Brain pericyte (primary cell): ENCODE measurements at regions not wholly inside any gene's neighbourhood (a gene's known extent, or its start where the extent isn't known, plus 50 kb on each side); places are given as distances from the start of the nearest gene placed in this dataset.

Source experiments
- DNase-seq: peaks from one replicate; pipeline ENCODE4 v3.0.0-alpha.2; 2012; ENCODE audit warnings: low read depth, low spot score

GRCh38 chr2:221693365-221693764 is 121.3 kb upstream of the EPHA4 start:
- no peak for DNase-seq

- no peak for DNase-seq
Measured at GRCh38 chr2:221691571-221691970, 119.5 kb upstream of the EPHA4 start.

GRCh38 chr2:221689140-221689539 is 117.0 kb upstream of the EPHA4 start:
- DNase-seq = no peak

- no peak for DNase-seq
Measured at GRCh38 chr2:221680548-221680947, 108.4 kb upstream of the EPHA4 start.

DNA sequence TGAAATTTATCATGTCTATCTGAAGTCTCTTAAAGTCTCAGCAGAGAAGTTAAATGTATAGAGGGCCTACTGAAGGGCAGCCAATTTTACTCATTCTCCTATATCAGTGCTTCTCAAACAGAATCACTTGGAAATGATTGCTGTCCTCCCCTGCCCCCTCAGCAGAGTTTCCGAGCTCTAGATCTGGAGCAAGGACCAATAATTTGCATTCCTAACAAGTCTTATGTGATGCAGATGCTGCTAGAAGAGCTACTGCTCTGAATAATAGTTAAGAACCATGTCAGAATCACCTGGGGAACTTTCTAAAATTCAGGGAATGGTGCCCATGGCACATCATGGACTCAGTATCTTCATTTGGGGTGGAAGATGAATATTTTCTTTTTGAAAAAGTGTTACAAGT is 105.6 kb upstream of the EPHA4 start:
- no peak for DNase-seq

DNA sequence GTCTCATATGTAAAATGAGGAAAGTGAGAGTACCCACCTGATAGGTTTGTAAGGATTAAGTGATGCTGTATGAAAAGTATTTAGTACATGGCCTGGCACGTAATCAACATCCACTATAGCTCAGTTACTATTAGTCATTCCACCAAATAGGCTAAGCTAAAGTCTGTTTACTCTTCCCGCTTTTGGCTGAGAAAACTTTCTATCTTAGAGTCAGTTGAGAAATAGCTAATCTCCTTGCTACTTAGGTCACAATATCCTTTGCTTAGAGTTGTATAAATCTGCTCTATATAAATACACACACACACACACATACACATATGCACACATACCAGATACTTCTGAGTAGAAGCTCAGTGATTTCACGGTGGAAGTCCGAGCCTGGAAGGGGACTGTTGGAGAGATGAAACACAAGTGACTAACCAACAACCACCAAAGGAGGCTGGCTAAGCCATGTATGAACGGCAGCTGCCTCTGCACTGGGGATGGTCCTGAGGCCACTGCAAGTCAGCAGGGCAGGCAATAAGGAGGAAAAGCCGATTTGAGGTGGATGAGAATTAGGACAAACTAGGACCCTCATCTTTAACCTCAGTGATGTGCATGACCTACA is 104.6 kb upstream of the EPHA4 start:
- DNase-seq = no peak

- DNase-seq = no peak
Measured at GRCh38 chr2:221675201-221675908, 103.3 kb upstream of the EPHA4 start.

DNA sequence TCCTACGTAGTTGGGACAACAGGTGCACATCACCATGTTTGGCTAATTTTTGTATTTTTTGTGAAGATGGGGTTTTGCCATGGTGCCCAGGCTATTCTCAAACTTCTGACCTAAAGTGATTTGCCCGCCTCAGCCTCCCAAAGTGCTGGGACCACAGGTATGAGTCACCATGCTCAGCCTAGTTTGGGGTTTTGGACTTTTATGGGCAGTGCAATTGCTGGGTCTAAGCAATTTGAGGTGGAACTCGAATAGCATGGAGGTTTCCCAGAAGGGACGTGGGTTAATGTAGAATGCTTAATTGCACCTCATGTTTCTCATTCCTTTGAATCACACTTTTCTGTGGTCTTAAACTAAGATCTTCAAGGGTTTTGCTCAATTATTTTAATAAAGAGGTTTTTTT is 102.3 kb upstream of the EPHA4 start:
- DNase-seq = no peak

DNA sequence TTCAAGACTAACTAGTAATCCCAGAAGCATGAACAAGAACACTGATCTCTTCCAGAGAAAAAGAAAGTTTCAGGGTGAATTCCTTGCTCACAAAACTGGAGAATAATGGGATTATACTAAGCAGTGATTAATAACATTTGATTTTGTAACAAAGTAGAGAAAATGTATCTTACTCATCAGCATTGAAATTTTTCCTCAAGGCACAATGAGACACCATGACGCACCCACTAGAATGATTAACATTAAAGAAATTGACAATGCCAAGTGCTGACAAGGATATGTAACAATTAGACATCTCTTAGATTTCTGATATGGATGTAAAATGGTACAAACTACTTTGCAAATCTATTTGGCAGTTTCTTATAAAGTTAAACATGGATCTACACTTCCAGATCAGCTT is 101.1 kb upstream of the EPHA4 start:
- DNase-seq = no peak

GRCh38 chr2:221671515-221671914 is 99.4 kb upstream of the EPHA4 start:
- DNase-seq = no peak

GRCh38 chr2:221662689-221663391 is 90.7 kb upstream of the EPHA4 start:
- no peak for DNase-seq

- DNase-seq = no peak
Measured at GRCh38 chr2:221657806-221658205, 85.7 kb upstream of the EPHA4 start.

GRCh38 chr2:221655300-221655699 is 83.2 kb upstream of the EPHA4 start:
- DNase-seq = no peak

DNA sequence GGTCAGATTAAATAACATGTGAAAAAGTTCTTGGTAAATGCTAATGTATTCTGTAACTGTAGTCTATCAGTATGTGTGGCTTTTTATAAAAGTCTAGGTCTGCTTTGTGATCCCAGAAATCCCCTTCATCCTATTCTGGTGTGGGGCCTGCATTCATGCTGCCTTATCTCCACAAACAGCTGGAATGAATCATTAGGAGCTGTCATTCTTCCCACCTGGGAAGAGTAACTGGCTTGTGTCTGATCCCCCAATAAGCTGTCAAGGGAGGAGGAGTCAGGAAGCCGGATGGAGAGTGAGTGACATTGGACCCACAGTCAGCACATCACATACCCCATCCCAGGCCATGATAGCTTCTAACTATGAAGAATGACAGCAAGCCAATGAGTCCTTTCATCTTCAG is 81.1 kb upstream of the EPHA4 start:
- DNase-seq = no peak

- no peak for DNase-seq
Measured at GRCh38 chr2:221649051-221649775, 77.1 kb upstream of the EPHA4 start.

- no peak for DNase-seq
Measured at GRCh38 chr2:221642447-221642846, 70.3 kb upstream of the EPHA4 start.

GRCh38 chr2:221641181-221641871 is 69.2 kb upstream of the EPHA4 start:
- DNase-seq = no peak

DNA sequence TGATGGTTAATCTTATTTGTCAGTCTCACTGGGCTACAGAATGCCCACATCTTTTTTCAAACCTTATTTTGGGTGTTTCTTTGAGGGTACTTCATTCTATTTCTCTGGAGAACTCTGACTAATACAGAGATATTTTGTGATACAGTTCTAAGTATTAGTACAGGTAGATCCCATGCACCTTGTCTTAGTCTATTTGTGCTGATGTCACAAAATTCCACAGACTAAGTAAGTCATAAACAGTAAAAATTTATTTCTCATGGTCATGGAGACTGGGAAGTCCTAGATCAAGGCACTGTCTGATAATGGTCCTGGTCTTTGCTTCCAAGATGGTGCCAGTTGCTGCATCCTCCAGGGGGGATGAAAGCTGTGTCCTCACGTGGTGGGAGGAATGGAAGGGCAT is 68.6 kb upstream of the EPHA4 start:
- no peak for DNase-seq

DNA sequence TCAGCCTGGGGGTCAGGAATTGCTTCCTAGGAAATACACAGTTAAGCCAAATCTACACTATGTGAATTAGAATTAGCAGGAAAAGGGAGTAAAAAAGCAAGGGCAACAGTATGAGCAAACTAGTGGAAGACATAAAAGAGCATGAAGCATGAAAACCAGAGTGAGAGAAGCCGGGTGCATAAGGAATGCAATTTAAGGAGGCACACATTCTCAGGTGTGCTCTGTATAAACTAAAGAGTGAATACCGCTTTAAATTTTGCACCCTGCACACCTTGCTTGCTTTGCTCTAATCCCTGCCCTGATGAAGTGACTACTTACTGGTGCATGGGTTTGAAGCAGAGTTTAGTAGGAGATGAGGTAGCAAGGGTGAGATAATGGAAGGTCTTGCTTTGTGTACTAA is 65.7 kb upstream of the EPHA4 start:
- no peak for DNase-seq

- no peak for DNase-seq
Measured at GRCh38 chr2:221635949-221636348, 63.8 kb upstream of the EPHA4 start.

GRCh38 chr2:221629468-221629867 is 57.4 kb upstream of the EPHA4 start:
- DNase-seq = no peak

- no peak for DNase-seq
Measured at GRCh38 chr2:221624475-221624874, 52.4 kb upstream of the EPHA4 start.
